ENCODE measurements at regions not wholly inside any gene's neighbourhood (a gene's known extent, or its start where the extent isn't known, plus 50 kb on each side); places are given as distances from the start of the nearest gene placed in this dataset.

DNA sequence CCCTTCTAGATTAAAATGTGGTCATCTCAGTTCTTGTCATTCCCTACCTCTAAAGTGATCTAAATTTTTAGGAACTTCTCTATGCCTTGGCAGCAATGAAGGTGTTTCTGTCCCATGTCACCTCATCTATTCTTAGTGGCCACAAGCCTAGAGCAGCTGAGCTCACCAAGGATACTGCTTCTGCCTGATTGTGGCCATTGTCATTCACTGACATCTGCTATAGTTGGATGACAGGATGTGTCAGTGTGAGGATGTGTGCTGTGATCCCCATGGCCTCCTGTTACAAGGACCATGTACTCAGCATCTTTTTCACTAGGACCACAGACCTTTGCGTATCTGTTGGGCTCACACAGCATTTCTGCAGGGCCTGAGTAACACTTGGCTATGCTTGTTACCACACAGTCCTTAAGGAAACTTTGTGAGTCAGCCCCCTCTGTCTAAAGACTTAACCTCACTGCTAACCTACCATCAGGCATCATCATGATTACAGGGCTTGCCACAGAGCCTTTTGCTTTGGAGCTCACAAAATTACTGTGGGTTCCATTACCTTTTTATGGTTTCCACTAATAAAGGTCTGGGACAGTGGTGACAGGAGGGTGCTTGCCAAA lies 421.0 kb downstream of the ADAM29 start:
- DNase-seq (ENCODE audit: low spot score): no peak
- intact Hi-C loops (cut with DNase I): no loop called here

DNA sequence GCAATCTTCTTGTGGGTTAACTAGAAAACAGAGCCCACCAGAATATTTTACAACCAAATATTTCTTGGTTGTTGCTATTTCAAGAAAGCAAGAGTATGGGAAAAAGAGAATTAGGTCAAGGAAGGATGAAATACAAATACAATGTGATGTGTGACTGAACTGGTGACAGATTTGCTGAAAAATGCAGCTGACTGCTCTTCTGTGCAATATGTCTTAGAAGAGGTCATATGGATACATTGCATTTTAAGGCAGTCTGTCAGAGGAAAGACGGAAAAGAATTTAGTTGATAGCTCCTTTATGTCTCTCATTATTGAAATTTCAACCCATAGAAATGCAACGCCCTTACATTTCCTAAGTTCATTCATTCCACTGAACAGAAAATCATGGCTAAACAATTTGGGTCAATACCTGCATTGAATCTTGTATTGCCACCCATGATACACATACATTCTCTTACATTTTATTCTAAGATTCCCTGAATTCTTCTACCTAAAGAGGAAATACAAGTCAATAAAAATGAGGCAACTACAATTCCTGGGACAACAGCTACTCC lies 423.1 kb downstream of the ADAM29 start:
- intact Hi-C loops (cut with DNase I): loop anchor here in 1 of 2 donors (1.0 kb wide), 1 partner anchor 8 kb away; no protein-coding TSS in a partner anchor
- no peak for DNase-seq (ENCODE audit: low spot score)

- no peak for DNase-seq (ENCODE audit: low spot score)
- intact Hi-C loops (cut with DNase I): no loop called here
Observed at GRCh38 chr4:175346376-175346775, 428.2 kb downstream of the ADAM29 start.

DNA sequence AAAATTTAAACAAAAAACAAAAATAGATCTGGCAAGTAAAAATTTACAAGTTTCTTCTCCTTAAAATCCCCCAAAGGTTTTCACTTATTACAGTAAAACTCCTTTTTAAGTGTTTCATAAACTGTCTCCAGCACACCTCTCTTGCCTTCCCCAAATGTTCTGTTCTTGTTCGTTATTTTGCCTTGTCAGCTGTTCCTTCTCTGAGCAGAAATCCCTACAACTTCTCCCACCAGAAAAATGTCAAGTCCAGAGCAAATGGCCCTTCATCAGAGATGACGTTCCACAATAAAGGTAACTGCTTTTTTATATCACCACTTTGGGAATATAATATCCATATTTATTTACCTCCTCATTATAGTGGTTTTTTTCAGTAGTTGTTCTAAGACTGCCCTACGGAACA lies 432.1 kb downstream of the ADAM29 start:
- intact Hi-C loops (cut with DNase I): no loop called here
- DNase-seq (ENCODE audit: low spot score): no peak

DNA sequence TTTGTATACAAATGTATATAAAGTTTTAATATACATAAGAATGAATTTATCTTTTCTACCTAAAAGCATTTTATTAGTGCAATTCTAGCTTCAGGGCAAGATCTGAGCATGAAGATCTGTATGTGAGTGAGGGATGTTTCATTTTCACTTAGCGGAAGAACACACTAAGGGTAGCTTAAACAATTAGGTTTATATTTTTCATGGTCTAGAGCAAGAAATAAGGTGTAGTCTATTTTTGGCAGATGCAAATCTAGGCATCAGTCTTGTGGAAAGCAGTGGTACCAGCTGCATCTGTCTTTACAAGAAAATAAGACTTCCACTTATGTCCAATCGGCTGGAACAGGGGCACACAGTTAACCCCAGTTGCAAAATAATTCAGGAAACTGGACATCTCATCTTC lies 433.3 kb downstream of the ADAM29 start:
- no peak for DNase-seq (ENCODE audit: low spot score)
- intact Hi-C loops (cut with DNase I): no loop called here

- intact Hi-C loops (cut with DNase I): no loop called here
- no peak for DNase-seq (ENCODE audit: low spot score)
Observed at GRCh38 chr4:175369087-175369486, 443.0 kb downstream of the GPM6A start.

GRCh38 chr4:175371091-175371490 lies 441.0 kb downstream of the GPM6A start:
- no peak for DNase-seq (ENCODE audit: low spot score)
- intact Hi-C loops (cut with DNase I): no loop called here

DNA sequence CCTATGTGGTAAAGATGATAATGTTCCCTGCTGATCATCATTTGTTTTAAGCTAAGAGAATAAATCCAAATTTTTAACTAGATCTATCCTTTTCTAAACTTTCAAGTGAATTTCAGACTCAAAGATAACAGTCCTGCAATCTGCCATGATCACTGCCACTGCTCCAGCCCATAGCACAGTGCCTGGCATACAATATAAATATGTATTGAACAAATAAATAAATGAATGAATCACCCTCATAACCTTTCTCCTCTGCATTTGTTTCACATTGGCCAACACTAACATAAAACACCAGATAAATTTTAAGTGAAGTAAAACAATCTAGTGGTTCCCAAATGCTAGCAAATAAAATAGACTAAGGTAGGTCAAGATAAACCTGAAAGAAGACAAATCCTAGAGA lies 439.0 kb downstream of the GPM6A start:
- intact Hi-C loops (cut with DNase I): no loop called here
- DNase-seq (ENCODE audit: low spot score): no peak

DNA sequence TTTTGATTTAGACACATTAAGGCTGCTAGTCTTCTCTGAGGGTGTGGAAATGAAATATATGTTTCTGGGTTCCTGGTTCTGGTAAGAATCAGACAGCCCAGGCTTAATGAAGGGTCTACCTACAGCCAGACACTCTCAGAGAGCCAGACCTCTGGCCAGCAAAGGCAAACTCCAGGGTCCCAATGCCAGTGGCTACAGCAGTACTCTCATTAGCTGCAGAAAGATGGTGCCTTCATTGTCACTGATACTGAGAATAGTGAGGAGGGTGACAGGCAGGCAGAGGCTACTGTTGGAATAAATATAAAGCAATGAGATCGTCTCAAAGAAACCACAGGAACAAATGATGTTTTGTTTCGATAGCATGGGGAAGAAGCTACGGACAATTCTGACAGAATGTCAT lies 437.6 kb downstream of the GPM6A start:
- DNase-seq (ENCODE audit: low spot score): no peak
- intact Hi-C loops (cut with DNase I): no loop called here

- no peak for DNase-seq (ENCODE audit: low spot score)
- intact Hi-C loops (cut with DNase I): no loop called here
Observed at GRCh38 chr4:175376287-175376977, 435.6 kb downstream of the GPM6A start.

- intact Hi-C loops (cut with DNase I): no loop called here
- no peak for DNase-seq (ENCODE audit: low spot score)
Observed at GRCh38 chr4:175377203-175377602, 434.9 kb downstream of the GPM6A start.

DNA sequence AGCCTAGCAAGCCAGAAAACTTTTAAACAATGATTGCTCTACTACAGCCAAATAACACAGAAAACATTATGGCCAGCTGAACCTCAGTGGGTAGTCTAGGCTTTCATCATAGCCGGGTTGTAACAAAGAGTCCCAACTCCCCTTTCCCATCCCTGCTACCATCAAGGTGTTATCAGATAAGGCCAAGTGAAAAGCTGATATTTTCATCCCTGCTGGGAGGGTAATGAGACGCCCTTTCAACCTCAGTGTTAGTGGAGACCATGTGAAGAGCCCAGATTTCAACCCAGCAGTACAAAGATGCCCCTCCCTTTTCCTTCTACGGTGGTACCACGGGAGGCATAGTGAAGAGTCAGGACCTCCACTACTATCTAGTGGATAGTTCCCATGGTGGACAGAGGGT lies 433.7 kb downstream of the GPM6A start:
- DNase-seq (ENCODE audit: low spot score): no peak
- intact Hi-C loops (cut with DNase I): no loop called here

DNA sequence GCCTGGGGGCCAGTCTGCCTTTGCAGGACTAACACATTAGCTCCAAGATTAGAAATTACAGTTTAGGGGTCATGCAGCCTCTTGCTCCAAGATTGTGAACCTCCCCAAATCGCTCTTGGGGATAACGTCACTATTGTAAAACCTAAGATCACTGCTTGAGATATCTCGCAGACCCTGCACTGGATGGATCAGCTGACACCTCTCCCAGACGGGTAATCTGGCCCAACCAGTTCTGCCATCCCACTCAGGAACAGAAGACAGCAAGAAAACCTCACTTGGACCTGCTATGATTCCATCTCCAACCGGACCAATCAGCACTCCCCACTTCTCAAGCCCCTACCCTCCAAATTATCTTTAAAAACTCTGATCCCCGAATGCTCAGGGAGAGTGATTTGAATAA lies 431.2 kb downstream of the GPM6A start:
- DNase-seq (ENCODE audit: low spot score): no peak
- intact Hi-C loops (cut with DNase I): no loop called here

- DNase-seq (ENCODE audit: low spot score): no peak
- intact Hi-C loops (cut with DNase I): no loop called here
Observed at GRCh38 chr4:175385797-175386196, 426.3 kb downstream of the GPM6A start.

GRCh38 chr4:175386776-175387507 lies 425.1 kb downstream of the GPM6A start:
- intact Hi-C loops (cut with DNase I): no loop called here
- DNase-seq (ENCODE audit: low spot score): no peak

DNA sequence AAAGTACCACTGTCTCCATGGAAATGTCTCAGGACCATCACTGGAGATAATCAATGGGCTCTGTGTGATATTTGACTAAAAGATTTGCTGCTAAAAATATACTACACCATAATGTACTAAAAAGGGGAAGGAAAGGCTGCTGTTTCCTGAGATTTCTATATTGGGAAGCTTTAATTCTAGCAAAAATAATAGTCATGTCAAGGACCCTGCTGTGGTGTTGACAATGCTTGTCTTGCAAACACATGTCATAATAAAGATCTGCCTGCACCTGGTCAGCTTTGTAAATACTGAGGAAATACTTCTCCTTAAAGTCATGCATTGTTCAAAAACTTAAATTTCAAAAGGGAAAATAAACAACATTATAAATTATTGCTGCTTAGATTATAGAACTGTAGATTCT lies 417.9 kb downstream of the GPM6A start:
- no peak for DNase-seq (ENCODE audit: low spot score)
- intact Hi-C loops (cut with DNase I): no loop called here

DNA sequence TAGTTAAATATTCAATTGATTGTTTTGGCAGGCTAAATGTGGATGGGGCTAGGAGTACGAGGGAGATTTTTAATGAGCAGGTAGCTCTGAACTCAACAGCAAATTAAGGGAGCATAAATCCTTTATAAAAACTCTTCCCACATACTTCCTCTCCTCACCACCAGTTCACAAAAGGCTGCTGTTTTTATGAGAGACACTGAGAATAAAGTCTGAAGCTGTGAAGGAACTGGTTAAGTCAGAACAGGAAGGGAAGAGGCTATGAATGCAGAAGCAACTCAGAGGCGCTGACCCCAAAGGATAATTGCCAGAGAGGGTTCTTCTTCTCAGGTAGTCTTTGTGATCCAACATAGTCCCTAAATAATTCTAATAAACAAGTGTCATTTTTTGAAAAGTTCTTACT lies 406.1 kb downstream of the GPM6A start:
- DNase-seq (ENCODE audit: low spot score): no peak
- intact Hi-C loops (cut with DNase I): no loop called here

DNA sequence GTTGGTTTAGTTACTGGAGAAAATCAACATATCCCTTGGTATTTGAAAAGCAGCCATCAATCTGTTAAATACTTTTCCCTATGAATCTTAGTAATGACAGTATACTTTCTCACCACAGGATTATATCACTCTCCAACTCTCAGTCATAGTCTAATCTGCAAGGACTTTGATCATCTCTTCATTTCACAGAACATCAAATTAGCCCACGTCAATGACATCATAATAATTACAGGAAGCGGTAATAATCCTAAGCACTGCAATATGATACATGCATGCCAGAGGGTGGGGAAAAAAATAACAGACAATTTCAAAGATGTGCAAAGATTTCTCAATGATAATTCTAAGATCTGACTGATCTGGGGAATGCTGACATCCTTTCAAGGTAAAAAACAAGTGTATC lies 404.1 kb downstream of the GPM6A start:
- intact Hi-C loops (cut with DNase I): no loop called here
- no peak for DNase-seq (ENCODE audit: low spot score)

DNA sequence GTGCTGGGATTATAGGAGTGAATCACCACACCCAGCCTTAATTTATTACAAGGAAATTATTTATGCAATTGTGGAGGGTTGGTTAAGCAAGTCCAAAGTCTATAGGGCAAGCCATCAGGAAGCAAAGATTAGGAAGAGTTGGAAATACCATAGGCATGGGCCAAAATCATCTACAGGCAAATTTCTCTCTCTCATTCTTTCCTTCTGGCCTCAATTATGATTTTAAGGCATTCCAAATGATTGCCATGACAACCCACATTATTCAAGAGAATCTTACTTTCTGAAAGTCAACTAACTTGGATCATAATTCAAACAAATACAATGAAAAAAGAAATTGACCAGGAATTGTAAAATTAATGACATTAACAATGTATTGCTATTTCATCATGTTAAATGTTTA lies 400.8 kb downstream of the GPM6A start:
- intact Hi-C loops (cut with DNase I): no loop called here
- DNase-seq (ENCODE audit: low spot score): no peak

GRCh38 chr4:175412161-175412560 lies 399.9 kb downstream of the GPM6A start:
- no peak for DNase-seq (ENCODE audit: low spot score)
- intact Hi-C loops (cut with DNase I): no loop called here

- intact Hi-C loops (cut with DNase I): no loop called here
- no peak for DNase-seq (ENCODE audit: low spot score)
Observed at GRCh38 chr4:175412746-175413145, 399.3 kb downstream of the GPM6A start.
